Ovary (tissue), 3 donors: ENCODE measurements at regions not wholly inside any gene's neighbourhood (a gene's known extent, or its start where the extent isn't known, plus 50 kb on each side); places are given as distances from the start of the nearest gene placed in this dataset.

ENCODE experiments used
- EP300 ChIP-seq: sonication (generic); formaldehyde crosslinking; IDR thresholded peaks from one replicate; pipeline ENCODE4 v1.6.1; 2017; ENCODE audit warnings: antibody characterized with exemption
- POLR2A ChIP-seq: fragments of 450-650 bp; IDR thresholded peaks from one replicate; pipeline ENCODE4 v1.6.1; 2017; ENCODE audit warnings: antibody characterized with exemption, mild to moderate bottlenecking, moderate library complexity
- TF ChIP-seq, protein P1 (sequence below), 3 donors: fragments of 450-650 bp in 2 of 3; fragments of 200-600 bp in 1 of 3; IDR thresholded peaks; one replicate each; pipeline versions ENCODE4 v1.5.1 to v1.8.0; 2016 to 2022; ENCODE audit warnings: antibody characterized with exemption in 3 of 3, mild to moderate bottlenecking in 1 of 3
- donor health status: DM: no; HTN: no; CAD: no.

DNA sequence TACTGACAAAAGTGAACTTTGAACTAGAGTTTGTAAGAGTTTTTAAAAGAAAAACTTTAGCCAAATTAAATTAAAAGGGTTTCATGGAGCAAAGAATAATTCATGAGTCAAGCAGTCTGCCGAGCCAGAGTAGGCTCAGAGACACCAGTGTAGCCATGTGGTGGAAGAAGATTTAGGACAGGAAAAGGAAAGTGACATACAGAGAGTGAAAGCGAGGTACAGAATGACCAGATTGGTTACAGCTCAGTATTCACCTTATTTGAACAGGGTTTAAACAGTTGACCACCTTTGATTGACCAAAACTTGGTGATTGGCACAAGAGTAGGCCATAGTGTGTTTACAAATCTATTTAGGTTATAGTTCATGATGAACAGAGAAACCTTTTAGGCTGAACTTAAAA lies 377.8 kb downstream of the KLHL4 start:
- TF ChIP-seq, protein P1, sequence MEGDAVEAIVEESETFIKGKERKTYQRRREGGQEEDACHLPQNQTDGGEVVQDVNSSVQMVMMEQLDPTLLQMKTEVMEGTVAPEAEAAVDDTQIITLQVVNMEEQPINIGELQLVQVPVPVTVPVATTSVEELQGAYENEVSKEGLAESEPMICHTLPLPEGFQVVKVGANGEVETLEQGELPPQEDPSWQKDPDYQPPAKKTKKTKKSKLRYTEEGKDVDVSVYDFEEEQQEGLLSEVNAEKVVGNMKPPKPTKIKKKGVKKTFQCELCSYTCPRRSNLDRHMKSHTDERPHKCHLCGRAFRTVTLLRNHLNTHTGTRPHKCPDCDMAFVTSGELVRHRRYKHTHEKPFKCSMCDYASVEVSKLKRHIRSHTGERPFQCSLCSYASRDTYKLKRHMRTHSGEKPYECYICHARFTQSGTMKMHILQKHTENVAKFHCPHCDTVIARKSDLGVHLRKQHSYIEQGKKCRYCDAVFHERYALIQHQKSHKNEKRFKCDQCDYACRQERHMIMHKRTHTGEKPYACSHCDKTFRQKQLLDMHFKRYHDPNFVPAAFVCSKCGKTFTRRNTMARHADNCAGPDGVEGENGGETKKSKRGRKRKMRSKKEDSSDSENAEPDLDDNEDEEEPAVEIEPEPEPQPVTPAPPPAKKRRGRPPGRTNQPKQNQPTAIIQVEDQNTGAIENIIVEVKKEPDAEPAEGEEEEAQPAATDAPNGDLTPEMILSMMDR (IDR thresholded peaks at IDR 0.05) = no peak
- TF ChIP-seq POLR2A (no peak), EP300 (no peak)
